Stimulated activated effector memory CD8-positive, alpha-beta T cell treated with anti-CD3 and anti-CD28 coated beads, Interleukin-12 subunit alpha, Interleukin-12 subunit beta, amount 100 ng/mL, for 72 hours (primary cell): ENCODE measurements at regions not wholly inside any gene's neighbourhood (a gene's known extent, or its start where the extent isn't known, plus 50 kb on each side); places are given as distances from the start of the nearest gene placed in this dataset.

Experiments used
- ATAC-seq: fragments of 150-1000 bp; cut with Tn5 transposase; 2 replicates; pipeline ENCODE4 v1.10.0; 2021
- DNase-seq, 2 donors: peaks; one replicate each; pipeline ENCODE4 v3.0.0; 2021 to 2022; ENCODE audit warnings: low spot score in 2 of 2
- H3K27ac Mint-ChIP-seq: one replicate; pipeline ENCODE4 v1.8.0; 2022; ENCODE audit warnings: mild to moderate bottlenecking, mixed read lengths
- H3K36me3 Mint-ChIP-seq: one replicate; pipeline ENCODE4 v1.8.0; 2022; ENCODE audit warnings: mild to moderate bottlenecking, mixed read lengths
- H3K4me1 Mint-ChIP-seq: one replicate; pipeline ENCODE4 v1.8.0; 2022; ENCODE audit warnings: mixed read lengths
- H3K4me3 Mint-ChIP-seq: one replicate; pipeline ENCODE4 v1.8.0; 2022; ENCODE audit warnings: mild to moderate bottlenecking, mixed read lengths
- H3K9me3 Mint-ChIP-seq: one replicate; pipeline ENCODE4 v1.8.0; 2022; ENCODE audit warnings: mixed read lengths

- no peaks in the 10 kb centered on the region for H3K9me3 Mint-ChIP-seq
- H3K36me3 Mint-ChIP-seq = no peaks in the 10 kb centered on the region
- H3K4me3 Mint-ChIP-seq = no peak overlapping the region
- H3K27ac Mint-ChIP-seq = no peak overlapping the region
- H3K4me1 Mint-ChIP-seq = no peaks in the 10 kb centered on the region
- no peak for DNase-seq
- ATAC-seq = peak; percentile 36
Measured at GRCh38 chr21:31410499-31411131, 66.6 kb upstream of the TIAM1 start.

GRCh38 chr21:31409831-31410487, 65.9 kb upstream of the TIAM1 start:
- no peaks in the 10 kb centered on the region for H3K36me3 Mint-ChIP-seq
- no peaks in the 10 kb centered on the region for H3K9me3 Mint-ChIP-seq
- peak; percentile 16 for ATAC-seq
- no peak overlapping the region for H3K4me3 Mint-ChIP-seq
- H3K4me1 Mint-ChIP-seq = no peaks in the 10 kb centered on the region
- no peak for DNase-seq
- no peak overlapping the region for H3K27ac Mint-ChIP-seq

- Mint-ChIP-seq H3K4me3 (no peak overlapping the region), H3K36me3 (no peaks in the 10 kb centered on the region), H3K4me1 (no peaks in the 10 kb centered on the region), H3K27ac (no peak overlapping the region), H3K9me3 (no peaks in the 10 kb centered on the region)
- ATAC-seq (peak; percentile 51), DNase-seq (no peak)
Measured at GRCh38 chr21:31408301-31409088, 64.4 kb upstream of the TIAM1 start.

GRCh38 chr21:31406510-31406909, 62.4 kb upstream of the TIAM1 start:
- no peak for ATAC-seq
- H3K4me3 Mint-ChIP-seq = no peak overlapping the region

GRCh38 chr21:31405604-31406003, 61.5 kb upstream of the TIAM1 start:
- no peaks in the 10 kb centered on the region for H3K36me3 Mint-ChIP-seq
- ATAC-seq (no peak), DNase-seq (no peak)
- no peak overlapping the region for H3K4me3 Mint-ChIP-seq
- H3K4me1 Mint-ChIP-seq = no peaks in the 10 kb centered on the region
- H3K27ac Mint-ChIP-seq = no peak overlapping the region
- H3K9me3 Mint-ChIP-seq = no peaks in the 10 kb centered on the region

More at GRCh38 chr21:31406510-31406909, 62.4 kb upstream of the TIAM1 start:
- Mint-ChIP-seq H3K27ac (no peak overlapping the region), H3K4me1 (no peaks in the 10 kb centered on the region), H3K9me3 (no peaks in the 10 kb centered on the region), H3K36me3 (no peaks in the 10 kb centered on the region)
- no peak for DNase-seq

- Mint-ChIP-seq H3K27ac (no peak overlapping the region), H3K4me1 (no peaks in the 10 kb centered on the region)
Measured at GRCh38 chr21:31403596-31404333, 59.7 kb upstream of the TIAM1 start.

GRCh38 chr21:31399591-31399990, 55.5 kb upstream of the TIAM1 start:
- no peak for DNase-seq
- Mint-ChIP-seq H3K36me3 (no peaks in the 10 kb centered on the region), H3K27ac (no peak overlapping the region), H3K9me3 (no peaks in the 10 kb centered on the region), H3K4me1 (peaks cover 10% of the 10 kb centered on the region), H3K4me3 (no peak overlapping the region)
- ATAC-seq = no peak

More at GRCh38 chr21:31403596-31404333, 59.7 kb upstream of the TIAM1 start:
- no peak overlapping the region for H3K4me3 Mint-ChIP-seq
- H3K9me3 Mint-ChIP-seq = no peaks in the 10 kb centered on the region
- DNase-seq (no peak), ATAC-seq (no peak)
- no peaks in the 10 kb centered on the region for H3K36me3 Mint-ChIP-seq

GRCh38 chr21:31398574-31398973, 54.5 kb upstream of the TIAM1 start:
- DNase-seq (no peak), ATAC-seq (no peak)
- Mint-ChIP-seq H3K9me3 (no peaks in the 10 kb centered on the region), H3K4me1 (peaks cover 15% of the 10 kb centered on the region), H3K36me3 (no peaks in the 10 kb centered on the region), H3K4me3 (no peak overlapping the region), H3K27ac (no peak overlapping the region)

- no peaks in the 10 kb centered on the region for H3K9me3 Mint-ChIP-seq
- peaks cover 15% of the 10 kb centered on the region for H3K4me1 Mint-ChIP-seq
- no peak overlapping the region for H3K4me3 Mint-ChIP-seq
- no peaks in the 10 kb centered on the region for H3K36me3 Mint-ChIP-seq
- no peak overlapping the region for H3K27ac Mint-ChIP-seq
- no peak for DNase-seq
- no peak for ATAC-seq
Measured at GRCh38 chr21:31397939-31398338, 53.9 kb upstream of the TIAM1 start.

GRCh38 chr21:31397515-31397926, 53.5 kb upstream of the TIAM1 start:
- no peak overlapping the region for H3K27ac Mint-ChIP-seq
- H3K4me3 Mint-ChIP-seq = no peak overlapping the region
- H3K36me3 Mint-ChIP-seq = no peaks in the 10 kb centered on the region
- DNase-seq (no peak), ATAC-seq (no peak)
- no peaks in the 10 kb centered on the region for H3K9me3 Mint-ChIP-seq
- peaks cover 15% of the 10 kb centered on the region for H3K4me1 Mint-ChIP-seq

GRCh38 chr21:31397030-31397429, 53.0 kb upstream of the TIAM1 start:
- Mint-ChIP-seq H3K27ac (no peak overlapping the region), H3K4me1 (peaks cover 15% of the 10 kb centered on the region), H3K36me3 (no peaks in the 10 kb centered on the region), H3K4me3 (no peak overlapping the region), H3K9me3 (no peaks in the 10 kb centered on the region)
- DNase-seq (no peak), ATAC-seq (no peak)

GRCh38 chr21:31396399-31396798, 52.3 kb upstream of the TIAM1 start:
- Mint-ChIP-seq H3K4me3 (no peak overlapping the region), H3K27ac (no peak overlapping the region), H3K36me3 (no peaks in the 10 kb centered on the region), H3K9me3 (no peaks in the 10 kb centered on the region), H3K4me1 (peaks cover 15% of the 10 kb centered on the region)
- DNase-seq (no peak), ATAC-seq (no peak)

- H3K9me3 Mint-ChIP-seq = no peaks in the 10 kb centered on the region
- no peak overlapping the region for H3K4me3 Mint-ChIP-seq
- H3K36me3 Mint-ChIP-seq = no peaks in the 10 kb centered on the region
- peaks cover 15% of the 10 kb centered on the region for H3K4me1 Mint-ChIP-seq
- H3K27ac Mint-ChIP-seq = no peak overlapping the region
- no peak for DNase-seq
- no peak for ATAC-seq
Measured at GRCh38 chr21:31395791-31396190, 51.7 kb upstream of the TIAM1 start.

GRCh38 chr21:31395268-31395667, 51.2 kb upstream of the TIAM1 start:
- DNase-seq = no peak
- Mint-ChIP-seq H3K4me1 (peaks cover 15% of the 10 kb centered on the region), H3K9me3 (no peaks in the 10 kb centered on the region), H3K36me3 (no peaks in the 10 kb centered on the region), H3K27ac (no peak overlapping the region), H3K4me3 (no peak overlapping the region)
- ATAC-seq = no peak

GRCh38 chr21:31394309-31394708, 50.2 kb upstream of the TIAM1 start:
- no peak overlapping the region for H3K4me3 Mint-ChIP-seq
- DNase-seq (no peak), ATAC-seq (peak; percentile 31)
- peaks cover 15% of the 10 kb centered on the region for H3K4me1 Mint-ChIP-seq
- H3K36me3 Mint-ChIP-seq = no peaks in the 10 kb centered on the region
- no peak overlapping the region for H3K27ac Mint-ChIP-seq
- H3K9me3 Mint-ChIP-seq = no peaks in the 10 kb centered on the region
